Gastroesophageal sphincter (tissue), 4 donors: ENCODE measurements at regions not wholly inside any gene's neighbourhood (a gene's known extent, or its start where the extent isn't known, plus 50 kb on each side); places are given as distances from the start of the nearest gene placed in this dataset.
A peak's percentile ranks its signal among the peaks of the same experiment; 100 is the strongest.

Experiments used
- ATAC-seq: fragments of 150-250 bp; one replicate; pipeline ENCODE4 v1.9.1; 2016; ENCODE audit warnings: mild to moderate bottlenecking, moderate library complexity
- H3K27ac ChIP-seq, 4 donors: fragments of 200-600 bp; sonication (generic) in 3 of 4; 1 replicate in 3 of 4; 2 replicates in 1 of 4; pipeline ENCODE4 v1.5.1; 2016 to 2019
- H3K27me3 ChIP-seq: fragments of 200-600 bp; sonication (generic); one replicate; pipeline ENCODE4 v1.5.1; 2019
- H3K36me3 ChIP-seq, 2 donors: fragments of 200-600 bp; sonication (generic); one replicate each; pipeline ENCODE4 v1.5.1; 2019; ENCODE audit warnings: control low read depth in 1 of 2
- H3K4me1 ChIP-seq, 3 donors: fragments of 200-600 bp; sonication (generic); 1 replicate in 2 of 3; 2 replicates in 1 of 3; pipeline ENCODE4 v1.5.1; 2016 to 2019; ENCODE audit warnings: control low read depth in 2 of 3
- H3K4me3 ChIP-seq, 2 donors: fragments of 200-600 bp; sonication (generic); one replicate each; pipeline ENCODE4 v1.5.1; 2019; ENCODE audit warnings: mild to moderate bottlenecking in 1 of 2, moderate library complexity in 1 of 2
- H3K9me3 ChIP-seq, 3 donors: fragments of 200-600 bp; sonication (generic); one replicate each; pipeline ENCODE4 v1.5.1; 2017 to 2019; ENCODE audit warnings: control low read depth in 2 of 3
- CTCF ChIP-seq, 4 experiments: fragments of 200-600 bp in 2 of 4; fragments of 450-650 bp in 2 of 4; sonication (generic) in 1 of 4; IDR thresholded peaks; one replicate each; pipeline ENCODE4 v1.5.1; 2017 to 2019; ENCODE audit warnings: antibody characterized with exemption in 4 of 4, mild to moderate bottlenecking in 2 of 4, moderate library complexity in 2 of 4
- EP300 ChIP-seq: sonication (generic); formaldehyde crosslinking; IDR thresholded peaks from one replicate; pipeline ENCODE4 v1.6.1; 2017; ENCODE audit warnings: antibody characterized with exemption, mild to moderate bottlenecking
- POLR2A ChIP-seq, 2 donors: fragments of 450-650 bp; IDR thresholded peaks; one replicate each; pipeline ENCODE4 v1.6.1; 2017; ENCODE audit warnings: antibody characterized with exemption in 2 of 2, mild to moderate bottlenecking in 2 of 2, moderate library complexity in 1 of 2
- POLR2AphosphoS5 ChIP-seq: sonication (generic); formaldehyde crosslinking; IDR thresholded peaks from one replicate; pipeline ENCODE4 v1.6.1; 2017; ENCODE audit warnings: antibody characterized with exemption
- WGBS, 2 donors: methylation state at CpG; one replicate each; pipeline ENCODE4 v1.1.5; 2018; ENCODE audit warnings: low coverage in 1 of 2; 5-methylcytosine and 5-hydroxymethylcytosine counted together

DNA sequence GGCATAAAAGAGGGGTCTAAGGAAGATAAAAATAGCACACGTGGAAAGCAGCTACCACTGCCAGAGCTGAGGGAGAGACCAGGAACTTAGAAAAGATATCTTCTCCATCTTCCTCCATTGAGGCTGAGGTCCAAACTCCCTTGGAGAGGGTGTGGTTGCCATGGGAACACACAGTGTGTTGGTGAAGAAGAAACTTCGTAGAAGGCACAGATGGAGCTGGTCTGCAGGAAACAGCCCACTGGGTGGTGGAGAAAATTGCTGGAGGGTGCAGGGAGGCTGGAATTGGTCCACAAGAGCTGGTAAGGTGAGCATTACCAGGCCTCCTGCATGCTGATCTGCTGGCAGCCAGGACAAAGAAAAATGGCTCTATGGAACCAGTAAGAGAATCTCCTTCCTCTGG, 191.0 kb downstream of the HRH4 start:
- Histone ChIP-seq H3K4me1 (no peaks in the 10 kb centered on the region), H3K27me3 (no peaks in the 10 kb centered on the region), H3K27ac (no peak overlapping the region), H3K9me3 (peaks cover 0 to 14% (median 0%) of the 10 kb centered on the region in 3 donors), H3K4me3 (no peak overlapping the region), H3K36me3 (no peaks in the 10 kb centered on the region)
- no peak for ATAC-seq
- 62 to 80% methylated on average over 1 to 2 of the region's 2 CpGs for WGBS, 2 donors
- no peak for TF ChIP-seq EP300

GRCh38 chr18:24656050-24656449, 195.6 kb downstream of the HRH4 start:
- H3K36me3 ChIP-seq = no peaks in the 10 kb centered on the region
- H3K4me3 ChIP-seq = no peak overlapping the region
- TF ChIP-seq POLR2A (IDR thresholded peaks at IDR 0.05) = no peak
- no peak for TF ChIP-seq POLR2AphosphoS5
- no peak for TF ChIP-seq EP300
- TF ChIP-seq CTCF (IDR thresholded peaks at IDR 0.05) = no peak
- WGBS, 2 donors = 44 to 53% methylated on average over 4 of the region's 4 CpGs
- H3K27ac ChIP-seq = no peak overlapping the region
- no peak for ATAC-seq
- no peaks in the 10 kb centered on the region for H3K27me3 ChIP-seq
- H3K9me3 ChIP-seq = peaks cover 0 to 8% (median 0%) of the 10 kb centered on the region in 3 donors
- H3K4me1 ChIP-seq = peaks cover 0 to 6% (median 0%) of the 10 kb centered on the region in 3 donors

DNA sequence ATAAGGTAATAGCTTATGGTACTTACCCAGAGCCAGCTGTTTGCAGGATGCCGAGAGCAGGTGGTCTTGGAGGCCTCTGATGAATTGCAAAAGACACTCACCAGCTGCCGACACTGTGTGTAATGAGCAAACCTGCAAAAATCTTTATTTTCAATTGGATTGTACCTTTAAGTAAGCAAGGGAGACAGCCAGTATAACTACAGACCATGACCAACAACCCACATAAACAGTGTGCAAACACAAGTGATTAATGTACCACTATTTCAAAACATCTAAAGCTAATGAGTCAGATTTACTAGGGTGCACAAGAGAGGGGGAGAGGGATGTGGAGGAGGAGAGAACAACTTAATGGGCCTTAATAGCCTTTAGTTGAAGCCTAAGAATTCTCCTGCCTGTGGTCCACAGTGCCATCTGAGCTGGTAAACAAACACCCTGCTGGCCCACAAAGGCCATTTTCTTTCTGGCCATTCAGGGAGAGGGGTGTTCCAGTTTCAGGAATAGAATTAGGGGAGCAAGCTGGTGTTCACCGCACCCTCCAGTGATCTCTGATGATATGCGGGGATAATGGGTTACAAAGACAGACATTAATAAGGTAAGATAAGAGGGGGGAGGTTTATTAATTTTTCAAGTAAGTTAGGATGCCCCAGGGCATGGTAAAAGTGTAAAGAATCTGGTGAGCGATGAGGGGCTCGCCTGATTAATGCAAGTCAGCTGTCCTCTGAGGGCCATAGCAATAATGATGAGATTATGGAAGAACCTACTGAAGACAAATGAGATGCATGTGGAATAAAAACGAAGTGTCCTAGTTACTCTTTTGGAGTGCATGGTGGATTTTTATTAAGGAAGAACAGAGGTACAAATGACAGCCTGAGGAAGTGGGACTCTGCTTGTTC, 196.4 kb downstream of the HRH4 start:
- no peak overlapping the region for H3K4me3 ChIP-seq
- no peaks in the 10 kb centered on the region for H3K27me3 ChIP-seq
- H3K36me3 ChIP-seq = no peaks in the 10 kb centered on the region
- peaks cover 0 to under 1% (median 0%) of the 10 kb centered on the region in 3 donors for H3K9me3 ChIP-seq
- peak; percentile 48 for ATAC-seq
- peaks cover 0 to 6% (median 0%) of the 10 kb centered on the region in 3 donors for H3K4me1 ChIP-seq
- no peak overlapping the region for H3K27ac ChIP-seq
- TF ChIP-seq CTCF (IDR thresholded peaks at IDR 0.05) (no peak), POLR2AphosphoS5 (peak; percentile 11)
- 66 to 70% methylated on average over 5 to 7 of the region's 7 CpGs for WGBS, 2 donors

DNA sequence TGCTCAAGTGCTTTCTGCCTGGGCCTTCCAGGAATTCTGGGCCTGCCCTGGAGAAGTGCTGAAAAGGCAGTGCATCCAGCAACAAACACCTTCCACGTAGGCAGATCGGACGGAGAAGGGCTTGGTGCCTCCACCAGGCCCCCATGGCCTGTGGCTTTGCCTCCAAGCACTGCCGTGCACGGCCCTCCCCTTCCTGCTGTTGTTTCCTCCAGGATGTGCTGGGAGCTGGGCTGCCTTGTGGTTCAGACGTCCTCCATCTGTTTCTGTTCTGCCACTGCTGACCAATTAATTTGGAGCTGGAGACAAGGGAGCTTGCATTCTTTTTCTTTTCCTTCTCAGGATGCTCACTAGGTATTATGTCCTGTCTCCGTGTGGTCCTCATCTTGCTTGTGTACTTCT, 197.0 kb downstream of the HRH4 start:
- no peaks in the 10 kb centered on the region for H3K36me3 ChIP-seq
- TF ChIP-seq POLR2A (IDR thresholded peaks at IDR 0.05) (no peak), EP300 (no peak)
- H3K27ac ChIP-seq = no peak overlapping the region
- no peak overlapping the region for H3K4me3 ChIP-seq
- 33 to 60% methylated on average over 1 to 2 of the region's 7 CpGs for WGBS, 2 donors
- peaks cover 0 to 6% (median 0%) of the 10 kb centered on the region in 3 donors for H3K4me1 ChIP-seq
- H3K9me3 ChIP-seq = no peaks in the 10 kb centered on the region
- ATAC-seq = no peak
- no peaks in the 10 kb centered on the region for H3K27me3 ChIP-seq

DNA sequence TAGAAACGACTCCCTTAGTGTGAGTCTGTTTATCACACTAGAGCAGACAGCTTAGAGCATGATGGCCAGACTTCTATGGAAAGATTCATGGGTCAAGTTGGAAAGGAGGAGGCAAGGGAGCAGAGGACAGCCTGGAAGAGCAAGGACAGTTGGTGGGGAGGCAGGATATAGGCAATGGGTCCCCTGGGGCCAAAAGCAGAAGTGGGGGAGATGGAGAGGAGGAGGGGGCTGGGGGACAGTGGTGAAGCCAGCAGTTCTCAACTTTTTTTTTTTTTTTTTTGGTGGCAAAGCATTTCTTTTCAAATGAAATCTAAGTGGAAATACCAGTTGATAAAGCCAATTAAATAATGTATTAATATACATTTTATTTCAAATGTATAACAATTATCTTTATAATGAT, 197.9 kb downstream of the HRH4 start:
- TF ChIP-seq CTCF (IDR thresholded peaks at IDR 0.05) = no peak
- no peak for TF ChIP-seq POLR2A (IDR thresholded peaks at IDR 0.05)
- TF ChIP-seq POLR2AphosphoS5 = no peak
- no peak for TF ChIP-seq EP300
- Histone ChIP-seq H3K36me3 (no peaks in the 10 kb centered on the region), H3K4me3 (no peak overlapping the region), H3K27ac (no peak overlapping the region), H3K4me1 (peaks cover 0 to 6% (median 0%) of the 10 kb centered on the region in 3 donors), H3K9me3 (no peaks in the 10 kb centered on the region), H3K27me3 (no peaks in the 10 kb centered on the region)
- 20 to 33% methylated on average over 1 of the region's 1 CpG for WGBS, 2 donors
- no peak for ATAC-seq
